OCI-M1 (cell line): ENCODE measurements at regions not wholly inside any gene's neighbourhood (a gene's known extent, or its start where the extent isn't known, plus 50 kb on each side); places are given as distances from the start of the nearest gene placed in this dataset.

Experiments
- DNase-seq: peaks from one replicate; lab custom pipeline; 2025; lab: John Stamatoyannopoulos, UW

DNA sequence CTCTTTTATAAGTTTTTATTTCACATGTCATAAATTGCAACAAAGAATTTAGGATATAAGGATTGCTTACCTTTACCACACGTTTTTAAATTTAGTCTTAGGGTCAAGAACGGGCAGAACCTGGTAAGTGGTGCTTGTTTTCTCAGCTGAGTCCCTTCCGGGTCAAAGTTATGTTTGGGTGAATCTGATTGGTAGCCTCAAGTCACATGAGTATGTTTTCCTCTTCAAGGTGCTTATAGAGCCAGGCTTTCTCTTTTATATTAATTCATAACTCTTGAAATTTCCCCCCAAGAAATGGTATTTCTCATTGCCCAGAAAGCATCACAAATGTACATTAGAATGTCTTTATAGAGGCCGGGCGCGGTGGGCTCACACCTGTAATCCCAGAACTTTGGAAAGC lies 415.7 kb upstream of the ROBO2 start:
- DNase-seq, result no peak

DNA sequence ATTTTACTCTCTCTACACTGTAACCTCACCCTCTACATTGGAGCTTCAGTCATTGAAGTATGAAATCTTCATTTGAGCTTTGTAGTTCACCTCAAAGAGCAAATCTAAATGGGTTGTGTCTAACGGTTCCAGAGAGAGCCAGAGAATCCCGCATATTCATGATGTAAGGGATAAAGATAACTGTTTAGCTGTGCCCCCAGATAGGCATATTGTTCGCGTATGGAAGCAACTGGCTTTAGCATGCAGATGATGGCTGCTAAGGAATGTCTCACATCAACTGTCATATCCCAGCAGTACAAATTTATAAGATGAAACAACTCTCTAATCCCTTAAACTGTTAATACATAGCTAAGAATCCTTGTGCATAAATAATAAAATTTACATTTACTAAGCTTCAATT lies 412.7 kb upstream of the ROBO2 start:
- no peak for DNase-seq

- DNase-seq, result no peak
Observed at GRCh38 chr3:76631251-76631650, 408.6 kb upstream of the ROBO2 start.

- DNase-seq, result no peak
Observed at GRCh38 chr3:76638006-76638405, 401.9 kb upstream of the ROBO2 start.

- no peak for DNase-seq
Observed at GRCh38 chr3:76643623-76644304, 396.1 kb upstream of the ROBO2 start.

DNA sequence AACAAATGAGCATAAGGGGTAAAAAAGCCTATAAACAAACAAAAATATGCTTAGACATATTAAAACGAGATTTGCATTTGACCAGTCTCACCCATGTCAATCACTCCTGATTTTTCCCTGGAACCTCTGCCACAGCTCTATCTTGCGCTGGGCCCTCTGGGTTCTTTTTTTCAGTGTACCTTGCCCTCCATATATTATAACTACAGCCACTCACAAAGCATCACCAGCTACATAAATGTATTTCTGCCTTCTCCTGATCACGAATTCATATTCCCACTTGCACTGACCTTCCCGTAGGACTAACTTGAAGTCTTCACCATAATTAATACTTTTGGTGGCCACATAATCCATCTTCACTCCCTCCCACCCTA lies 395.6 kb upstream of the ROBO2 start:
- no peak for DNase-seq

DNA sequence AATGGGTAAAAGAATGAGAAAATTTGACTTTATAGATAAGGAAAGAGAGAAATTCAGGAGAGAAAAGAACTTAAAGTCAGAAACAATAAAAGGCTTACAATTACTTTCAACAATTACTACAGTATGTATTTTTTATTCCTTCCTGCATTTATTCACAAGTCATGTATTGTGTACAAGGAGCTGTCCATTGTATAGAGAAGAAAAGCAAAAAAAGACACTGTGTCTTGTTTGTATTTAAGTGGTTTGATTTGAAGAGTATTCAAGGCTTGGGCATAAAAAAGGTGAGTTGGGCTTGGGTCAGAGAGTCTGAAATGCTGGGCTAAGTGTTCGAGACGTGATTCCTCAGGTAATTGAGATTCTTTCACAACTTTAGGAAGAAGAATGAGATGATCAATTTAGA lies 394.2 kb upstream of the ROBO2 start:
- no peak for DNase-seq

GRCh38 chr3:76646921-76647562 lies 392.9 kb upstream of the ROBO2 start:
- peak; percentile 66 for DNase-seq

- DNase-seq, result peak; percentile 11
Observed at GRCh38 chr3:76651784-76652183, 388.1 kb upstream of the ROBO2 start.

DNA sequence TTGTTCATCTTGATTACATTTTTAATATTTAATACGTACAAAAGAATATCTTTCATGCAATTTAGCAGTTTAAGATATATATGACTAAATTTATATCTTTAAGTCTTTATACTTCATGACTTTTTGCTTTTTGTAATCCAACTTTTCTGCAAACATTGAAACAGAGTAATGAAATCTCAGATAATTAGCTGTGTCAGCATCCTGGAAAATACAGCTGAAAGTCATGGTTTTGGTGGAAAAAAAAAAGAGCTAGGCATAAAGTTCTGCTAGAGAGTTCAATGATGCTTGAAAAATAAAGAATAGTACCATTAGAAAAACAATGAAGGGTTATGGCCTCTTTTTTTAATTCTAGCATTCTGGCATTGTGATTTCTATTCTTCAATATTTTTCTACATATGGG lies 387.4 kb upstream of the ROBO2 start:
- DNase-seq, result no peak

DNA sequence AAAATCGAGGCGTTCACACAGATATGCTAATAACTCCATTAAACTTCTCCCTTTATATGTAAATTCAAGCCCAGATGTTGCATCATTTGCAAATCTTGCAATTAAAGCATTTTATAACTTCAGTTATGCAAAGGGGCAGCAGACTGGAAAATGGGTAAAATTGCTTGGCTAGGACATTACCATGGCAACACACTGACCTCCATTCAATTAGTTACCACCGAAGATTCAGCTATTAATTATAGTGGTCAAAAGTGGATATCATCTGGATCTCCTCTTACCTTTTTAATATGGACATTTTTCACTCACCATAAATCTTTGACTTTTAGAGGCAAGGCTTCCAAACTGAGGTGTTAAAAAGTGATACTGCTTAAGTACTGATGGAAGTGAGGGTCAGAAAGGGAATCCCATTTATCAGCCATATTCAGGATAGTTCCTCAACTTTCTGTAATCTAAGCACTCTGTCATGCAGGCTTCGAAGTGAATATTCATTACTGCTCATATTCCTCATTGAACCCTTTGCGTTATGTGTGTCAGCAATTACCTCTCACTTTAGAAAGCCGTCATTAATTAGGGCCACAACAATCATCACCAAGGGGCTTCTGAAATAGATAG lies 386.2 kb upstream of the ROBO2 start:
- no peak for DNase-seq

- no peak for DNase-seq
Observed at GRCh38 chr3:76656531-76657070, 383.3 kb upstream of the ROBO2 start.

- DNase-seq, result no peak
Observed at GRCh38 chr3:76657909-76658308, 382.0 kb upstream of the ROBO2 start.

DNA sequence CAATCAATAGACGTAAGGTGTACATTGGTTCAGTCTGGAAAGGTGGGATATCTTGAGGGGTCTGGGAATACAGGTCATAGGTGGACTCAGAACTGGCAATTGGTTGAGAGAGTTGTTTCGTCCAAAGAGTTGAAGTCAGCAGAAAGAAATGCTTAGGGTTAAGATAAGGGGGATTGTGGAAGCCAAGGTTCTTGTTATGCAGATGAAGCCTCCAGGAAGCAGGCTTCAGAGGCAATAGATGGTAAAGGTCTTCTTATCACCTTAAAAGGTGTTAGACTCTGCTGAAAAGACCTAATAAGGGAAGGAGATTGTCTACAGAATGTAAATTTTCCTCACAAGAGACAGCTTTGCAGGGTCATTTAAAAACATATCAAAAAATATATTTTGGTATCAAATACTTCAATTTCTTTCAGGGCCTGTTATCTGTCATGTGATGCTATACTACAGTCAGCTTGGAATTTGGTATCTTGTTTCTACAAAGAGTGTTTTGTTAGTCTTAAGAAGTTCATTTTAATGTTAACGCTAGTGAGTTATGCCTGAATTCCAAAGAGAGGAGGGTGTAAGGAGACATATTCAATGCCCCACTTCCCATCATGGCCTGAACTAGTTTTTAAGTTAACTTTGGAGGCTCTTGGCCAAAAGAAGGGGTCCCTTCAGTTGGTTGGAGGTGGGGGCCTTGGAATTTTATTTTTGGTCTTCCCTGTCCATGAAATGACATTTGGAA lies 378.2 kb upstream of the ROBO2 start:
- no peak for DNase-seq

- DNase-seq, result no peak
Observed at GRCh38 chr3:76664816-76665215, 375.1 kb upstream of the ROBO2 start.

DNA sequence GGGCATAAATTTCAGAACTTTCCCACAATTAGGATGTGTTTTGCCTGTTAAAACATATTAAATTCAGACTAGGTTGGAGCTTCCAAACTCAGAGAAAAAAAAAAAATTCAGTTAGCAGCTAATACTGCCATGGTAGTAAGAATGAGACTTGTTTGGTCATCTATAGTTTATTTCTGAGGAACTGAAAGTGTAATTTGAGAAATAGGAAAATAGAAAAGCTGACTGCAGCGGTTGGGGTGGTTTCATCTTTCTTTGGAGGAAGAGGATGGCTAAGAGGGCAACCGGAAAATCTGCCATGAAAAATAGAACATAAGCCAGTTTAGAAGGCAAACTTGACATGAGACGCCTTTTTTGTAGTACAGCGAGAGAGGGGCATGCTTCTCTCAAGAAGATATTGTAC lies 371.2 kb upstream of the ROBO2 start:
- DNase-seq, result no peak

DNA sequence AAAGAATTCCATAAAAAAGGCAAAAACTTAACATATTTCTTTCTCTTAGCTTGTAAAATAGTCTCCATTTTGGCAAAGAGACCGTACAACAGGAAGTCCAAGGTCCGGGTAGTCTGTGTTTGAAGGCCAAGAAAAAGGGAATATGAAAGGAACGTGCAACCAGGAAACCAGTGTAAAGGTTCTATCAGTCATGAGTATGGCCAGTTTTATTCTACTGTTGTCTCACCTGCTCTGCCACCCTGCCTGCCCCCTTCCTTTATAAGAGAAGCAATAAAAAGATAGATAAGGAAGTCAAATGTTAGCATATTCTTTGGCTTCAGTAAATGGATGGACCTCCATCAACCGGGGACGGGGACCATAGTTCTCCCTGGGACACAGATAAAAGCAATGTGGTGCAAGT lies 370.6 kb upstream of the ROBO2 start:
- DNase-seq, result no peak

GRCh38 chr3:76673171-76673570 lies 366.7 kb upstream of the ROBO2 start:
- DNase-seq, result no peak

GRCh38 chr3:76679541-76679940 lies 360.4 kb upstream of the ROBO2 start:
- DNase-seq, result no peak

DNA sequence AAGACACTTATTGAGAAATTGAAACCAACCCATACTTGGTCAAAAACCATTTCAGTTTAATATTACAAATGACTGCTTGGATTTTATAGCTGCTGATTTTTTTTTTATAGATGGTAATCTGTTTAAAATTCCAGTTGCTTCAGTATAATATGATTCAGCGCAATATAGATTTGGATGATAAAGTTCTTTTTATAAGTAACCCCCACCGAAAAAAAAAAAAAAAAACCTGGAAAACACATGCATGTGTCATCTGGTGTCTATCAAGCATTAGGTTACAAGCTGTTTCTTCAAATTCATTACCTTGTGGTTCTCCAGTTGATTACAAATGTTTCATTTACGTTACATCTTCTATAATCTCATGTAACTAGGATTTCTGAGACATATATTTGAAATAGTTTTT lies 356.6 kb upstream of the ROBO2 start:
- no peak for DNase-seq

GRCh38 chr3:76684946-76685345 lies 355.0 kb upstream of the ROBO2 start:
- no peak for DNase-seq

DNA sequence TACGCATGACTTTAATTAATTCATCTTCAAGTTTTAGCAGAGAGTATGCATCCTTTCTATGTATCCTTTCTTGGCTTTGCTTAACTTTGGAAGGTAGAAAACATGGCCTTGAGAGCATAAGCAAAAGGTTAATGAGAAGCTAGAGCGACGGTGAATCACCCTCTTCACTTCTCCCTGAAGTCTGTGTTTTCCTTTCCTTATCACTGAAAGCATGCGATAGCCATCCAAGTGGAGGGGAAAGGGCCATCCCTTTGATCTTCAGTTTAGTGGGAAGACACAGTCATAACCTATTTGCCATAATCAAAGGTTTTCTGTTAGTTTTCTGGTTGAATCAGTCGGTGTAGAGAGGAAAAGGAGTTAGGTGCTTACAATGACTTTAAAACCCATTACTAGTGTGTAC lies 354.0 kb upstream of the ROBO2 start:
- no peak for DNase-seq

DNA sequence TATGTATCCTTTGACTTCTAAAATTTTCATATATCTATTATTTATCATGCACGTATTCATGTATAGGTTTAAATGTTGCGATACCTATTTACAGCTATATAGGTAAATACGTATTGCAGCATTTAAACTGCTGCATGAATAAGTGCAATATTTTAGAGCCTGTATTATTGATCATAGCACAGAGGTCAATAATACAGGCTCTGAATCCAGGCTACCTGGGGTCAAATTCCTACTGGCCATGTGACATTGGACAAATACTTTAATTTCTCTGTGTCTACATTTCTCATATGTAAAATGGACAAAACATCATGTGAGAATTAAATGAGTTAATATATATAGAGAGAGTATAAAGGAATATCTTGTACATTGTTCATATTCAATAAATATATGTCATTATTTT lies 352.9 kb upstream of the ROBO2 start:
- no peak for DNase-seq
